C4-2B (cell line): ENCODE measurements at regions not wholly inside any gene's neighbourhood (a gene's known extent, or its start where the extent isn't known, plus 50 kb on each side); places are given as distances from the start of the nearest gene placed in this dataset.

Experiments
- ZFX ChIP-seq: fragments of 450-650 bp; IDR thresholded peaks from 2 replicates; pipeline ENCODE4 v1.6.1; 2017
- TF ChIP-seq, protein P1 (sequence below): fragments of 450-650 bp; conservative IDR thresholded peaks from 2 replicates; pipeline ENCODE4 v1.5.1; 2017; ENCODE audit warnings: mild to moderate bottlenecking

DNA sequence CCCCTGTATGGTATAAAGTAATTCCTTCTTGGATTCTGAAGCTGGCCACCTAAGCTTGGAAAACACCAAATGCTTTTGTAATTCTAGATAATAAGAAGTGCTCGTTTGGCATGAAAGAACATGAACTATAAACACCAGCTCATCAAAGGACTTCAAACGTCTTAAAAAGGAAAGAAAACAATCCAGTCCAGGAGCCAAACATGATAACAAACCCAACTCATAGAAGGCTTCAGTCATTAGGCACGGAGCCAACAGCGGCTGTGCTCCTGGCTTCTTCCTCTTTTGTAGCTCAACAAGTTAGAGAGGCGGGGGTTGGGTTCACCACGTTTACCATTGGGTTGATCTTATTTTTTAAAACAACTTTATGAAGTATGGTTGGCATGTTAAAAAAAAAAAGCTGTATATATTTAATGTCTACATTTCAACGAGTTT lies 56.4 kb upstream of the ECHDC3 start:
- TF ChIP-seq, protein P1, sequence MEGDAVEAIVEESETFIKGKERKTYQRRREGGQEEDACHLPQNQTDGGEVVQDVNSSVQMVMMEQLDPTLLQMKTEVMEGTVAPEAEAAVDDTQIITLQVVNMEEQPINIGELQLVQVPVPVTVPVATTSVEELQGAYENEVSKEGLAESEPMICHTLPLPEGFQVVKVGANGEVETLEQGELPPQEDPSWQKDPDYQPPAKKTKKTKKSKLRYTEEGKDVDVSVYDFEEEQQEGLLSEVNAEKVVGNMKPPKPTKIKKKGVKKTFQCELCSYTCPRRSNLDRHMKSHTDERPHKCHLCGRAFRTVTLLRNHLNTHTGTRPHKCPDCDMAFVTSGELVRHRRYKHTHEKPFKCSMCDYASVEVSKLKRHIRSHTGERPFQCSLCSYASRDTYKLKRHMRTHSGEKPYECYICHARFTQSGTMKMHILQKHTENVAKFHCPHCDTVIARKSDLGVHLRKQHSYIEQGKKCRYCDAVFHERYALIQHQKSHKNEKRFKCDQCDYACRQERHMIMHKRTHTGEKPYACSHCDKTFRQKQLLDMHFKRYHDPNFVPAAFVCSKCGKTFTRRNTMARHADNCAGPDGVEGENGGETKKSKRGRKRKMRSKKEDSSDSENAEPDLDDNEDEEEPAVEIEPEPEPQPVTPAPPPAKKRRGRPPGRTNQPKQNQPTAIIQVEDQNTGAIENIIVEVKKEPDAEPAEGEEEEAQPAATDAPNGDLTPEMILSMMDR: no peak
- no peak for TF ChIP-seq ZFX
